ENCODE measurements at regions not wholly inside any gene's neighbourhood (a gene's known extent, or its start where the extent isn't known, plus 50 kb on each side); places are given as distances from the start of the nearest gene placed in this dataset.

DNA sequence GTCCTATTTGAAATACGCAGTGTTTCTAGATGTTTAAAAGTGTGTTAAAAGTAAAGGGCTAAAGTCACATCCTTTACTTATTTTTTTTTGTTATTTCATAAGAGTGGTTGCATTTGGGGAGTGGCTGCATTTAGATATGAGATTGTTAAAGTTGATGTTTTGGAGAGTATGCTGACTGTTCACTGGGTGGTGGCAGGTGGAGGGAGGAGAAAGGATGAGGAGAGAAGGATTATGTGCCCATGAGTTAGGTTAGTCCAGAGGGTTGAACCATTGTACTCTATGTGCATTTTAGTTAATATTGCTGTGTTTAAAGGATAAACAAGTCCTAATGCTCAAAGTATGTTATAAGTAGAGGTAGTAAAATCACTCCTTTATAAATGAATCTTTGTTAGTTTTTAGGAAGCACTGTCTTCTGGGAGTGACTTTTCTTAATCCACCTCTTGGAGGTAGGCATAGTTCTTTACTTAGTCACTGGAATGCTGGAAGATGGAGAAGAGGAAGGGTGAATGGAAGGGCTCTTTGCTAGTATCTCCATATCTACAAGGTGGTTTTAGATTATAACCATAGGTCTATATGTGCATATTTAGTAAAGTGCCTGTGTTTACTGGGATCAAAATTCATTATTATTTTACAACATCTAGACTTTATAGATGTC, 332.3 kb downstream of the NPR3 start:
- TF ChIP-seq, protein P1, sequence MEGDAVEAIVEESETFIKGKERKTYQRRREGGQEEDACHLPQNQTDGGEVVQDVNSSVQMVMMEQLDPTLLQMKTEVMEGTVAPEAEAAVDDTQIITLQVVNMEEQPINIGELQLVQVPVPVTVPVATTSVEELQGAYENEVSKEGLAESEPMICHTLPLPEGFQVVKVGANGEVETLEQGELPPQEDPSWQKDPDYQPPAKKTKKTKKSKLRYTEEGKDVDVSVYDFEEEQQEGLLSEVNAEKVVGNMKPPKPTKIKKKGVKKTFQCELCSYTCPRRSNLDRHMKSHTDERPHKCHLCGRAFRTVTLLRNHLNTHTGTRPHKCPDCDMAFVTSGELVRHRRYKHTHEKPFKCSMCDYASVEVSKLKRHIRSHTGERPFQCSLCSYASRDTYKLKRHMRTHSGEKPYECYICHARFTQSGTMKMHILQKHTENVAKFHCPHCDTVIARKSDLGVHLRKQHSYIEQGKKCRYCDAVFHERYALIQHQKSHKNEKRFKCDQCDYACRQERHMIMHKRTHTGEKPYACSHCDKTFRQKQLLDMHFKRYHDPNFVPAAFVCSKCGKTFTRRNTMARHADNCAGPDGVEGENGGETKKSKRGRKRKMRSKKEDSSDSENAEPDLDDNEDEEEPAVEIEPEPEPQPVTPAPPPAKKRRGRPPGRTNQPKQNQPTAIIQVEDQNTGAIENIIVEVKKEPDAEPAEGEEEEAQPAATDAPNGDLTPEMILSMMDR (IDR thresholded peaks at IDR 0.05; ENCODE audit: low read depth, low read length, poor library complexity, severe bottlenecking), result no peak
- no peak for TF ChIP-seq EZH2phosphoT487 (IDR thresholded peaks at IDR 0.05; ENCODE audit: borderline replicate concordance, low read length)

Measured in DOHH2 (cell line).